IPS-11a (cell line): ENCODE measurements at regions not wholly inside any gene's neighbourhood (a gene's known extent, or its start where the extent isn't known, plus 50 kb on each side); places are given as distances from the start of the nearest gene placed in this dataset.

Experiments
- H3K4me3 ChIP-seq: one replicate; pipeline ENCODE4 v1.5.1; 2013; ENCODE audit warnings: low read depth, low read length, control low read depth

DNA sequence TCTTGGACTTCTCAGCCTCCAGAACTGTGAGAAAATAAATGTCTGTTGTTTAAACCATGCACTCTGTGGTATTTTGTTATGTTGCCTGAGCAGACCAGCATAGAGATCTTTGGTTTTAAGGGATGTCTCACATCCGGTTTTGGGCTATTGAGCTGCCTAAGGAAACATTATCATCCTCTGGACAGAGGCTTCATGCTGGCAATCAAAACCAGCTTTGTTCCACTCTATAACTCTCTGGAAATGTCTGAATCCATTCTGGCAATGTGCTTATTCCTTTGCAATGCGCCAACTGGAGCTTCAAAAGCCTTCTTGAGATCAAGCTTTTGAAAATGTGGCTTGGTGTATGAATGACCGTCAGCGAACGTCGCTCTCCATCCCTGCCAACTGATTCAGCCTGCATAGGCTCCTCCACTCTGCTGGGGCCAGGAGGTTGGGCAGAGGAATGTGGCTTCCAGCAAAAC is 183.6 kb upstream of the MGAT5 start:
- no peak overlapping the region for H3K4me3 ChIP-seq

DNA sequence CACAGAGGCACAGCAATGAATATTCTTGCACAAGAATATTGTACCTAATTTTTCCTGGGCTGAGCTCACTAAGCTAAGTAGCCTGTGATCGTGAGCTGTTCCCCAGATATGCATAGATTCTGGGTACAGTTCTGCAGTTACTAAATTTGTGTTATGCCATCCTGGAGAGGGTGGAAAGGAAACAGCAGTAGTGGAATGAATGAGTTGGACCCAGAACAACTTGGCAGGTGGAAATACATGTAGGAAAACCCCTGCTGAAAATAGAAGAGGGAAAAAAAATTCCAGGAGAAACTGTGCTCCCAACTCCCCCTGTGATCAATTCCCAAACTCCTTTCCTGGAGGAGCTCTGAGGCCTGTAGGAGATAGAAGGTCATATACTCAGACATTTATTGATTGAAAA is 181.5 kb upstream of the MGAT5 start:
- H3K4me3 ChIP-seq: no peak overlapping the region

DNA sequence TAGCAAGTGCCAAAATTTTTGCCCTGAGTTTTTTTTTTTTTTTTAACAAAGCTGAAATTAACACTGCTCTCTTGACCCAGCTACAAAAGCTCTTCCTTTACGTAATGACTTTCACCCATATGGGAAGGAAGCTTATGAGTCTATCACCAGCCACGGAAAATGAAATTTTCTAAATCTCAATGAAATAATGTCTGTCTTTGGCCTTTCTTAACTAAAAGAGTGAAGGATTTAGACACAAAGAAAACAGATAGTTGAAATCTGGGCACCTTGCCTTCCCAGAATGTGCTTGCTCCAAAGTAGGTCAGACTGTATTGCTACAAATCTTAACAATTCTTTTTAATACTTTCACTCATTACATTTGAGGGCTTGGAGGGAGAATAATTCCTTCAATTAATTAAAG is 180.8 kb upstream of the MGAT5 start:
- no peak overlapping the region for H3K4me3 ChIP-seq

DNA sequence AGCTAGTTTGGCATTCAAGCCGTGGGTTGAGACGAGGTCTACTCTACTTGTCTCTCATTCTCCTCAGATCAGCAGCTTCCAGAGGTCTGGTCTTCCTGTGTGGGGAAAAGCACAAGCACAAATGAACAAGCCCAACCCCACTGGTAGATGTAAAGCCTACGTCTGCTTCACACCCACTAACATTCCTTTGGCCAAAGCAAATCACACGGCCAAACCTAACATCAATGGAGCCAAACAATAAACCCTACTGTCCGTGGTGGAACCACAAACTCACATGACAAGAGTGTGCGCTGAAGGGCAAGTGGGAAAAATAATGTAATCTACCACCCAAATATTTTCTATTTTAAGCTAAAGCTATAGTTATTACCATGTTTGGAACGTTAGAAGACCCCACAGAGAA is 179.3 kb upstream of the MGAT5 start:
- no peak overlapping the region for H3K4me3 ChIP-seq

DNA sequence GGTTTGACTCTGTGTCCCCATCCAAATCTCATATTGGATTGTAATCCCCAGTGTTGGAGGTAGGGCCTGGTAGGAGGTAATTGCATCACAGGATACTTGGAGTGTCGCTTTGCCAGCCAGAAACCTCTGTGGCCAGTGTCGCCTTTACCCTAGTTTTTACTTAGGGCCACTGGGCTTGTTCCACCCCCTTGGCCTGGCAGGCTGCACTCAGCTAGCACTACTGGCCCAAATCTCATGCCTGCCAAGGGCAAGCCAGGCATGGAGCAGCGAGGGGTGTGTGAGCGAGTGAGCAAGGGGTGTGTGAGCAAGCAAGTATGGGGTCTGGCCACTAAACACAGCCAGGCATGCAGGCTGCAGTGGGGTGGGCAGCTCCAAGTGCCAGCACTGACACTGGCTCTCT is 178.7 kb upstream of the MGAT5 start:
- no peak overlapping the region for H3K4me3 ChIP-seq

DNA sequence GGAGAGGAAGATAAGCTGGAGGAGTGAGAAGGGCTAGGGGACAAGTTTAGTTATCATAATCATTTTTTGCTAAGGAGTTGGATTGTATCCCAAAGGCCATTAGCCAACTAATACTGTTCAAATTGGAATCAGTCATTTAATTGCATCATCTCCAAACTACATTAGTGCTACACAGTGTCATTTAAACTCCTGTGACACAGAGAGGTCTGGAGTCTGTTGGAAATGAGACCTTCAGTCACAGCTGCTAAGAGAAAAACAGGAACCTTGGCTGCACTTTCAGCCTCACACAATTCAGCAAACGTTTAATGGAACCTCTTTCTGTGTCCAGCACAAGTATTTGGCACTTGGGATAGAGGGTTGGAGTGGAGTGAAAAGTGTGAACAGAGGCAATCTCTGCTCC is 175.5 kb upstream of the MGAT5 start:
- no peak overlapping the region for H3K4me3 ChIP-seq

DNA sequence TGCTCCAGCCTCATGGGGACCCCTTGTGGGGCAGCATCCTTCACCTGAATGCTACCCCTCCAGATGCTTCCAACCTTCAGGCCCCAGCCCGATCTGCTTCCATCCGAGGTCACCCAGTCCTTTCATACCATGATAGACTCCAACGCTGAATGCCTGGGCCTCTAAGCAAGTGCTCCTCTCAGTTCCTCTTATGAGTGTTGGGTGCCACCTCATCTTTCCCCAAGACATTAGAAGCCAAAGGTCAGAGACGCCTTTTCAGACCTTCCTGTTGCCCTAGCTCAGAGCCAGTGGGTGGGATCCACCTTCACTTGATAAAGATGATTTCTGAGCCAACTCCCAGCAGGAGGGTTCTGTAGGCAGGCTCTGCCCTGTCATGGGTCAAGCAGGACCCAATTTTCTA is 174.5 kb upstream of the MGAT5 start:
- H3K4me3 ChIP-seq: no peak overlapping the region

DNA sequence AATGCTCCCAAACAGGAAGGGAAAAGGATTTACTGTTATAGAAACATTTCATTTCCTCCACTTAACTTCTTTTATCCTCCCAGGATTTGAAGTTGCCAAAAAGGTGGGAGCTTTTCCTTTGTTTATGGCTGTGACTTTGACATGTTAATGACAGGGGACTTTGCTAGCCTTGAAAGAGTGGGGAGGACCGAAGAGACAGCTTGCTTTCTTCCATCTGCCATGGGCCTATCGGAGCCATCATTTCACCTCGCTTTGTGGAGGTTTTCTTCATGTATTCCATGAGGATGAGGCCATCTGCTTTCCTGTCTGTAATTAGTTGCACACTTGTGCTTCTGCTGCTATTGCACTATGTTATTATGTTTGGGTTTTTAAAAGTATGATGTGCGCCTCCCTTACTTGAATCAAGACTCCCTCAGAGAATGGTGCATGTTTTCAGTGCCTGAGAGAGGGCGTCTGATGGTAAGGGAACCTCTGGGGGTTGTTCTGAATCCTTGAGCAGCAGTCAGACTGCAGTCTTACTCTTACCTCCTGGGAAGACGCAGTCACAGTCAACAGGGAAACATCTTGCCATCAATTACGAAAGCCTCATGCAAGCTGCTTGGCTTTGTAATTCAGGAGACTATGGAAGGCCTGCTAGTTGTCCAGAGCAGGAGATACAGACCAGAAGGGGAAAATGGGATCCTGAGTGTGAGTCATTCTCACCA is 173.3 kb upstream of the MGAT5 start:
- no peak overlapping the region for H3K4me3 ChIP-seq

DNA sequence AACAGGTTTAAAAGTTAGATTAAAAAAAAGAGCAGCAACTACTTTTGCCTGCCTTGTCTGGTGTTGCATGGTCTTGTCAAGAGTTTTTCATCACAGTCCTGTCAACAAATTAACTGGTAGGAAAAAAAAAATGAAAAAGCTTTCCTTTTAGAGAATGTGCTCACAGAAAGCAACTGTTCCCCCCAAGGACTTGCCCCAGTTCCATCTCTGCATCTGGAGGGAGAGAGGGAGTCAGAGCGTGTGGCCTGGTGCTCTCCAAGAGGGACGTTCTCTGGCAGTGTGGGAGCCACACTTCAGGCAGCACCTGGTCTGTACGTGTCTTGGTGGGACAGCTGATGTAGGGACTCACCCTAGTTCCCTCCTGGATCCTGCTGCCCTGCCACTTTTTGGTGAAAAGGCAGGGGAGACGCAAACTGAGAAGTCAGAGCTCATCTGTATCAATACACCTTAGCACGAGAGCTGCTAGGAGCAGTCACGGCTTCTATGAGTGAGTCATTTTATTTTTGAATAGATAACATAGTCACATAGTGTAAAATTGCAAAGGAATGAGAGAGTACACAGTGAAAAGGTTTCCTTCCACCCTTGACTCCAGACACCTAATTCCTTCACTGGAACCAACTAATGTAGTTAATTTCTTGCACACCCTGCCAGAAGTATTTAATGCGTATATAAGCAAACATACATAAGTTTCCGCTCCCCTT is 172.5 kb upstream of the MGAT5 start:
- no peak overlapping the region for H3K4me3 ChIP-seq

DNA sequence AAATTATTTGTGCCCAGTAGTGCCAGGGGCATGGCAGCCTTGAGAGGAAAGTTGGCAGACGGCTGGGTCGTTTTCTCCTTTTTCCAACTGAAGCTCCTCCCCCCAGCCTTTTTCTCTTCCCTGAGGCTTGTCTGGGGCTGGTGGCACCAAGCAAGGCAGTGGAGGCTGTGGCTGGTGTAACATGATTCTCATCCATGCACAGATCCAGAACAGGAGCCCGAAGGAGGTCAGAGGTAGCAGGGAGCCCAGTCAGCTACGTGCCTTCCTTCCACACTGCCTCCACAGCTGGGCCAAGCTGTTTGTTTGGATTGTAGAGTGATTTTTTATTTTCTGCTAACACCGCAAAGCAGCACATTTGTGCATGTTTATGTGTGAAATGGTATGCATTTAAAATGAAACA is 170.3 kb upstream of the MGAT5 start:
- H3K4me3 ChIP-seq: no peak overlapping the region

DNA sequence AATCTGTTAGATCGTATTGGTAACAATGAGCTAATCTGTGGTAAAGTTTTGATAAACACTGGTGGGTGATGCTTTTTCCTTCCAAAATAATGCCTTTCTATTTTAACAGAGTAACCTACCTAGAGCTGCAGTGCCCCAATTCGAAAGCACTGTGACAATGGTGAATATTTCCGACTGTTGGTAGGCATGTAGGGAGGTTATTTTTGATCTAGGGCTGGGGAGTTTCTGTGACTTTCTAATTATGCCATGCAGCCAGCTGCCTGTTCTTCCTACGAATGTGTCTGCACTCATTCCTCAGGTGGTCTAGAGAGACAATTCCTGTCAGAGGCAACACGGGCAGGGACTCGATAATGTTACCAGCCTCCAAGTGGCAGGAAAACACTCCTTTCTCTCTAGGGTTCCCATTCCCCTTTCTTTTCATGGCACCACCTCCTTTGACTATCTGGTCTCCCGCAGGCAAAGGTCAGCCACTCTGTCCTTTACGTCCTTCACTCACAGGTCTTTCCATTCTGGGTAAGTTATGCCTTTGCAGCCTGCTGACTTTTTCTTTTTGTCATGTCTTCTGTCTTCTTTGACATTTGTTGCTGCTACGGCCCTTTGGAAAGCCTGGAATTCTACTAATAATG is 167.2 kb upstream of the MGAT5 start:
- H3K4me3 ChIP-seq: no peak overlapping the region

DNA sequence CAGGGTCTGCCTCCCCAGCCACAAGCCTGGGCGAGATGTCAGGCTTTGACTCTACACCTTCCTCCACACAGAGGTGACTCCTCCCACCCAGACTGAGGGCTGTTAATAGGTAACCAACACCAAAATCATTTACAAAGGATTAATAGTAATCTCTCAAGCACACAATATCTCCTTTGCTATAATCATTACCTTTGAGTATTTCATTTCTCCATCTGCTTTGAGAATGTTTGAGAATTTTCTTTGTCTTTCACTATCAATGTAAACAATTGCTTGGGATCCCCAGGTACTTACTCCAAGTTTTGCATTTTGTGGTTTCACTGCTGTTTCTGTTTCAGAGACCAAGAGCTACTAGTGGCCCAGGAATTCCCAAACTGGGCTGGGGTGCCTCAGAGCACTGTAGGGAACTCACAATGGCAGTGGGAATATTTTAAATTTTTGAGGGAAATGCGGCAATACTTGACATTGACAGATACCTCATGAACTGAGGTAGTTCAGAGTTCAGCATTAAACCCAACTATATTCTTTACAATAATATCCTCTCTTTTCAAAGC is 166.4 kb upstream of the MGAT5 start:
- no peak overlapping the region for H3K4me3 ChIP-seq

DNA sequence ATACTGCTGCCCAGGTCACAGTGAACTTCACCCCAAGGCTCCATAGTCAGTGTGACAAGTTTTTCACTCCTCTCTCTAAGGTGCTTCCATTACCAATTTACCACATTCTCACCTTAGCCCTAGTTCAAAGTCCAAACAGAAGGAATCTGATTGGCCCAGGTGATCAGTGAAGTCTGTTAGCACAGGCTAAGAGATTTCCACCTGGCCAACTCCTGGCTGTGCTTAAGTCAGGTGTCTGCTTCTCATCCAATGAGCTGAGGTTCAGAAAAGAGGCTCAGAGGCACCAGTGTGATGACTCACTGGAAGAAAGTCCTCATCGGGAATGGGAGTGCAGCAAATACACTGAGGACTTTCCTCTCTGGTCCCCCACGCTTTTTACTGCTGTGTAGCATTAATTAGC is 164.4 kb upstream of the MGAT5 start:
- no peak overlapping the region for H3K4me3 ChIP-seq

DNA sequence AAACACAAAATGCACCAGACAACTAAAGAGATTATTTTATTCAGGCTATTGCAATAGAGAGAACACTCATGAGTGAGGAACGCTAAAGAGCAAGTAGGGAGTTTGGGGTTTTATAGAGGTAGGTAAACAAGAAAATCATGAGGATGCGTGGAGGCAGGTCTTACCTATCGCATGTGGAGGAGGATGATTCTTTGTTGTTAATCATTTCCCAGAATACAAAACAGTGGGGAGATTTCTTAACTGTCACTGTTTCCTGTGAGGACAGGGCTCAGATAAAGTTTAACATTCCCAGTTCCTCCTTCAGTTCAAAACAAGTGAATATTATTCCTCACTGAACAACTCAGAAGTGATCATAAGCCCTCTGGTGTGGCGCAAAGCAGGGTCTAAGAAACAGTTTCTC is 156.1 kb upstream of the MGAT5 start:
- H3K4me3 ChIP-seq: no peak overlapping the region

DNA sequence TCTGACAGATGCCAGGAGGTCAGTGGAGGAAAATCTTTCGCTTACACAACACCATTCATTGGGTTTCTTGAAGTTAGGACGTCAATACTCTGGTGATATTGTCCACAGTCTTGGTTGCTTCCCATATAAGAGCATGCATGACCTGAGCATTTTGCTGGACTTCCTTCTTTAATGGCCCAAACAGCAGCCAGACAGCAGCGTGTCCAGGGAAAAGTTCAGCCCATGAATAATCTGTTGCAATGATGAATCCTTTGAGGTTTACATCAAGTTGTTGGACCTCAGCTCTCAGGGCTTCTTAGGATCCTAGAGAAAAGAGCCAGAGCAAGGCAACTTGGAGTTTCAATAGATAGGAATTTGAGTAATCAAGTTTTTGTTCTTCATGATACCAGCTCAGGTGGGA is 155.6 kb upstream of the MGAT5 start:
- no peak overlapping the region for H3K4me3 ChIP-seq

DNA sequence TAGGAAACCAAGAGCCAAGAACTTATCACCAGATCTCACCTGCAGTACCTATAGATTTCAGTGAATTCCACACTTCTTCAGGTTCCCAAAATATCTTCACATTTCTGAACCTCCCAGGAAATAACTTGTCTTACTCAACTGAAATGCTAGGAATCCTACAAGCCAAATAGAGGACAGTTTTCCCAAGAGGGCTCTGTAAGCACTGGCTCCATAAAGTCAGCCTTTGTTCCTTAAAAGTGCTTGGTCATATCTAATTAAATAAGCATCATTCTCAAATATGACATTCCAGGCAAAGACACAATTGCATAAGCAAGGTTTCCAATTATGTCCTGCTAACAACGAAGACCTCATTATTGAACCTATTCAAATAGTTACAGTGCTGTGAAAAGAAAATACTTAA is 154.6 kb upstream of the MGAT5 start:
- H3K4me3 ChIP-seq: no peak overlapping the region

DNA sequence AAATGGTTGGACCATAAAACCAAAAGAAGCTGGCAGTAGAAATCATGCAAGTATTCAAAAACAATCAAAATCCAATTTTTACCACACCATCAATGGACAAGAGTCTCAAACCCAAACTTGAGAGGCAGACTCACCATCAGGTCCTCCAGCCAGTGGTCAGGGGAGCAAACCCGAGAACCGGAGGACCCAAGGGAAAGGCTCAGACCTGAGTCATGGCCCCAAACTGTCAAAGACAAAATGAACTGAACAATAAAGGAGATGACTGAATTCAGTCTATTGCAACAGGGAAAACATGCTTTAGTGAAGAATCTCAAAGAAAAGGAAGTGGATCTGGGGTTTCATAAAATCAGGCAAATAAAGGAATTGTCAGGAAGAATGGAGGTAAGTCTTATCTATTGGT is 150.7 kb upstream of the MGAT5 start:
- H3K4me3 ChIP-seq: no peak overlapping the region

DNA sequence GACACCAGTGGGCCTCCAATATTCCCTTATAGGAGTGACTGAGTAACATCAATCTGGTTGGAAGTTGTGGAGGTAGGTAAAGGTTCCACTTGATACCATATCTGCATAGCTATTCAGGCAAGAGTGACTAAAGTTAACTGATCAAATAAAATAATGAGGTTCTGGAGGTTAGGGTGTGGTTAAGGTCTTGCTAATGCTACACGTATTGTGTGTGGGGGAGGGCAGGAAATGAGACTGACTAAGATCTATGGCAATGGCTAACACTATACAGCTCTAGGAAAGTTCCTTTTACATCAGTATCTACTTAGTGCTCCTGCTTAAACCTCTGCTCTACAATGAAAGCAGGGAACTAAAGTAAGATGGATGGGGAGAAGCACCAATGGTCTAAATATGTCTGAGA is 149.1 kb upstream of the MGAT5 start:
- H3K4me3 ChIP-seq: no peak overlapping the region

DNA sequence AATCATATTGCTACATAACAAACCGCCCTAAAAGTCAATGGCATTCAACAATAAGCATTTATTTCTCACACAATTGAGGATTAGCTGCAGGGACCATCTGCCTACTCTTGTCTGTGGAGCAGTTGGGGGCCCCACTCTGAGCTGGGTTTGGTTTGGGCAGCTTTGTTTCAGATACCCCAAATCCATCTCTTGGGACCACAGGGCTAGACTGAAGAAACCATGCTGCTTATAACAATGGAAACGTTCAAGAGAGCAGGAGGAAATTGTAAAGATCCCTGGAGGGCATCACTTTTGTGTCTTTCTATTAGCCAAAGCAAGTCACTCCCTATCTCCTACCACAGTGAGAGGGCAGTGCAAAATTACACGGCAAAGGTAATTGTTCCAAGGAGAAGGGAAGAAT is 146.5 kb upstream of the MGAT5 start:
- H3K4me3 ChIP-seq: no peak overlapping the region

DNA sequence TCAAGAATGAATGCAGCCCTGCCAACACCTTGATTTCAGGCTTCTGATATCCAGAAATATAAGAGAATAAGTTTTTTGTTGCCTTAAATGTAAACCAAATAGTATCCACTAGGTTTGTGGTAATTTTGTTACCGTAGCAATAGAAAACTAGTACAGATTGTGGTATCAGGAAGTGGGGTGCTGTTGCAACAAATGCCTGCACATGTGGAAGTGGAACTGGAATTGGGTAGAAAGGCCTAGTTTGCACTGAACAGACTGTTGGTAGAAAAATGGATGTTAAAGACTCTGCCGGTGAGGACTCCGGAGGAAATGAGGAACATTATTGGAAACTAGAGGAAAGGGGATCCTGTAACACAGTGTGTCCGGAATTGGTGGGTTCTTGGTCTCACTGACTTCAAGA is 145.8 kb upstream of the MGAT5 start:
- H3K4me3 ChIP-seq: no peak overlapping the region

DNA sequence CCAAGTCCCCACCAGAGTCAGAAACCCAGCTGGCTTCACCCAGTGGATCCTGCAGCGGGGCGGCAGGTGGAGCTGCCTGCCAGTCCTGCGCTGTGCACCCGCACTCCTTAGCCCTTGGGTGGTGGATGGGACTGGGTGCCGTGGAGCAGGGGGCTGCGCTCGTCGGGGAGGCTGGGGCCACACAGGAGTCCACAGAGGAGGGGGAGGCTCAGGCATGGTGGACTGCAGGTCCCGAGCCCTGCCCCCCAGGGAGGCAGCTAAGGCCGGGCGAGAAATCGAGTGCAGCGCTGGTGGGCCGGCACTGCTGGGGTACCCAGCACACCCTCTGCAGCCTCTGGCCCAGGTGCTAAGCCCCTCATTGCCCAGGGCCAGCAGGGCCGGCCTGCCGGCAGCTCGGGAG is 144.6 kb upstream of the MGAT5 start:
- no peak overlapping the region for H3K4me3 ChIP-seq

DNA sequence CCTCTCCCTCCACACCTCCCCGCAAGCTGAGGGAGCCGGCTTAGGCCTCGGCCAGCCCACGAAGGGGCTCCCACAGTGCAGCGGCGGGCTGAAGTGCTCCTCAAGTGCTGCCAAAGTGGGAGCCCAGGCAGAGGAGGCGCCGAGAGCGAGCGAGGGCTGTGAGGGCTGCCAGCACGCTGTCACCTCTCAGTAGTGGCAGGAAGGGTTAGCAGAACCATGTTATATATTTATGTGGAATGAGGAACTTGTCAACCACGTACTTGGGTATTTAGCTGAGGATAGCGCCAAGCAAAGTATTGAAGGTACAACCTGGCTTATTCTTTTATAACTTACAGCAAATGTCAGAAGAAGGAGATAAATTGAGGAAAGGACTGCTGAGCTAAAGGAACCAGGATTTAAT is 144.1 kb upstream of the MGAT5 start:
- H3K4me3 ChIP-seq: no peak overlapping the region
